PC-3 (cell line): ENCODE measurements at regions not wholly inside any gene's neighbourhood (a gene's known extent, or its start where the extent isn't known, plus 50 kb on each side); places are given as distances from the start of the nearest gene placed in this dataset.

Experiments
- ATAC-seq: fragments of 200-7000 bp; cut with Tn5 transposase; 2 replicates; pipeline ENCODE4 v1.9.1; 2020; ENCODE audit warnings: mild to moderate bottlenecking, moderate library complexity
- BruUV-seq: library from RNA; stranded (reverse); fragments of 400-500 nt; replicated peaks from 2 replicates; lab custom pipeline; 2021; lab: Mats Ljungman, UMichigan
- CTCF ChIA-PET: fragments of 300-600 bp; sonication (Branson Sonifier 250); formaldehyde crosslinking; loops from one replicate; lab custom pipeline; 2022; ENCODE audit warnings: antibody characterized with exemption; lab: Charles Lee
- POLR2A ChIA-PET: fragments of 300-600 bp; sonication (Branson Sonifier 250); formaldehyde crosslinking; loops from one replicate; lab custom pipeline; 2022; ENCODE audit warnings: antibody characterized with exemption; ENCODE audit not compliant: unreplicated experiment; lab: Charles Lee
- DNase-seq: peaks from one replicate; pipeline ENCODE4 v3.0.0-alpha.2; 2015
- H2AFZ ChIP-seq: fragments of 300-600 bp; sonication (generic); 2 replicates; pipeline ENCODE4 v1.6.0; 2016; ENCODE audit warnings: antibody characterized with exemption, low read length
- H3F3A ChIP-seq: fragments of 300-600 bp; sonication (generic); one replicate; pipeline ENCODE4 v1.6.0; 2017; ENCODE audit warnings: antibody characterized with exemption, low read length, control low read depth, mild to moderate bottlenecking; ENCODE audit not compliant: unreplicated experiment
- H3K27ac ChIP-seq: fragments of 300-600 bp; sonication (generic); 2 replicates; pipeline ENCODE4 v1.5.1; 2016; ENCODE audit warnings: mild to moderate bottlenecking, low read length
- H3K27me3 ChIP-seq: fragments of 300-600 bp; sonication (generic); 2 replicates; pipeline ENCODE4 v1.6.1; 2016; ENCODE audit warnings: low read length, mixed read lengths
- H3K36me3 ChIP-seq: fragments of 300-600 bp; sonication (generic); 2 replicates; pipeline ENCODE4 v1.6.1; 2016; ENCODE audit warnings: low read depth, mixed run types, low read length, mixed read lengths
- H3K4me1 ChIP-seq: fragments of 300-600 bp; sonication (generic); 2 replicates; pipeline ENCODE4 v1.5.1; 2016; ENCODE audit warnings: low read length; ENCODE audit not compliant: insufficient read depth
- H3K4me2 ChIP-seq: fragments of 300-600 bp; sonication (generic); 2 replicates; pipeline ENCODE4 v1.6.0; 2016; ENCODE audit warnings: low read length
- H3K4me3 ChIP-seq: fragments of 300-600 bp; sonication (generic); 2 replicates; pipeline ENCODE4 v1.5.1; 2016; ENCODE audit warnings: mild to moderate bottlenecking, low read length, mixed read lengths
- H3K79me2 ChIP-seq: fragments of 300-600 bp; sonication (generic); 2 replicates; pipeline ENCODE4 v1.6.1; 2017; ENCODE audit warnings: low read length, mixed read lengths
- H3K9ac ChIP-seq: fragments of 300-600 bp; sonication (generic); 2 replicates; pipeline ENCODE4 v1.6.0; 2016; ENCODE audit warnings: mild to moderate bottlenecking, low read length
- H3K9me2 ChIP-seq: fragments of 300-600 bp; sonication (generic); replicated peaks from 2 replicates; pipeline ENCODE4 v1.6.1; 2016; ENCODE audit warnings: mixed run types, low read length, mixed read lengths
- H3K9me3 ChIP-seq: fragments of 300-600 bp; sonication (generic); 2 replicates; pipeline ENCODE4 v1.6.1; 2016; ENCODE audit warnings: low read length, mixed read lengths
- H4K20me1 ChIP-seq: fragments of 300-600 bp; sonication (generic); 2 replicates; pipeline ENCODE4 v1.6.1; 2016; ENCODE audit warnings: low read length, mixed read lengths
- CTCF ChIP-seq: fragments of 300-600 bp; sonication (generic); conservative IDR thresholded peaks from 2 replicates; pipeline ENCODE4 v1.5.1; 2017; ENCODE audit warnings: antibody characterized with exemption, low read depth, mild to moderate bottlenecking, low read length
- EZH2 ChIP-seq: fragments of 300-600 bp; sonication (generic); IDR thresholded peaks from one replicate; pipeline ENCODE4 v1.6.1; 2017; ENCODE audit warnings: antibody characterized with exemption, mild to moderate bottlenecking, low read length; ENCODE audit not compliant: unreplicated experiment
- EZH2phosphoT487 ChIP-seq: fragments of 300-600 bp; sonication (generic); IDR thresholded peaks from 2 replicates; pipeline ENCODE4 v1.6.1; 2018; ENCODE audit warnings: mild to moderate bottlenecking, antibody characterized with exemption, low read length, borderline replicate concordance
- intact Hi-C: fragments of 100-400 bp; cut with micrococcal nuclease; formaldehyde crosslinking; loops from 2 replicates; pipeline ENCODE4 v1.9.0; 2023

DNA sequence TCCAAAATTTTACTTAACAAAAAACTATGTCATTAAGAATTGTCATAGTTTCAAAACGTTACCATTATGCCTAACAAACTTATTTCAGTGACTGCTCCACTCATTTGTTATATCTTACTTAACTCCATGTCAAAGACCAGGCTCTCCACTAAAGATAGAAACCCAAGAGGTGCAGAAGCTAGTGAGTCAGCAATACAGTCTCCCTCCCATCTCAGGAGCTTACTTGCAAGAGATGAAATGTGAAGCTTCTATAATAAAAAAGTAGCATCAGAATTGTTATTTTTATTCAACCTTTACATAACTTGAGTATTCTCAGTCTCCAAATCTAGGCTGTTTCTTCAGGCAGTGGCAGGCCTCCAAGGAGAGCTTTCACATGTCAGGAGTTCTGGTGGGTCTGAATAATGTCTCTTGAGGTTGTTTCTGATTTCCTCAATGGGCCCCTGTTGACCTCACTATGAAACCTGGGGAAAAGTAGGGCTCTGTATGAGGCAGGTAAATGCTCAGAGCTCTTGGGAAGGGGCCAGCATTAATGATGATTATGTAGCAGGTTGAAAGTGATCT is 242.0 kb downstream of the NDFIP2 start:
- no peak for ATAC-seq
- CTCF ChIA-PET: no interaction called here
- no peaks in the 10 kb centered on the region for H3F3A ChIP-seq
- no peaks in the 10 kb centered on the region for H3K9me3 ChIP-seq
- intact Hi-C loops: no loop called here
- no peaks in the 10 kb centered on the region for H3K79me2 ChIP-seq
- H2AFZ ChIP-seq: no peak overlapping the region
- BruUV-seq: no TSS peak
- no peaks in the 10 kb centered on the region for H4K20me1 ChIP-seq
- DNase-seq: no peak
- no peaks in the 10 kb centered on the region for H3K36me3 ChIP-seq
- TF ChIP-seq EZH2phosphoT487: no peak
- TF ChIP-seq CTCF: no peak
- no peak for TF ChIP-seq EZH2
- POLR2A ChIA-PET: no interaction called here
- no peaks in the 10 kb centered on the region for H3K9me2 ChIP-seq
- H3K27ac ChIP-seq: no peak overlapping the region
- no peaks in the 10 kb centered on the region for H3K27me3 ChIP-seq
- H3K4me3 ChIP-seq: no peak overlapping the region
- H3K4me2 ChIP-seq: no peak overlapping the region
- H3K4me1 ChIP-seq: no peaks in the 10 kb centered on the region
- no peak overlapping the region for H3K9ac ChIP-seq

GRCh38 chr13:79716191-79716590 is 235.2 kb downstream of the NDFIP2 start:
- H3K27me3 ChIP-seq: no peaks in the 10 kb centered on the region
- ChIA-PET CTCF (no interaction called here), POLR2A (no interaction called here)
- no peak overlapping the region for H3K27ac ChIP-seq
- no peak overlapping the region for H3K4me2 ChIP-seq
- H3K9me3 ChIP-seq: no peaks in the 10 kb centered on the region
- no peaks in the 10 kb centered on the region for H3K79me2 ChIP-seq
- no TSS peak for BruUV-seq
- intact Hi-C loops: loop anchor here (2.0 kb wide), 1 partner anchor 13 kb away; no protein-coding TSS in a partner anchor
- no peaks in the 10 kb centered on the region for H3K4me1 ChIP-seq
- H3K36me3 ChIP-seq: no peaks in the 10 kb centered on the region
- no peak overlapping the region for H3K4me3 ChIP-seq
- H2AFZ ChIP-seq: no peak overlapping the region
- no peaks in the 10 kb centered on the region for H3K9me2 ChIP-seq
- DNase-seq (no peak), ATAC-seq (no peak)
- TF ChIP-seq EZH2phosphoT487: no peak
- no peak for TF ChIP-seq EZH2
- no peak for TF ChIP-seq CTCF
- no peaks in the 10 kb centered on the region for H3F3A ChIP-seq
- H4K20me1 ChIP-seq: no peaks in the 10 kb centered on the region
- no peak overlapping the region for H3K9ac ChIP-seq

GRCh38 chr13:79711631-79712030 is 230.7 kb downstream of the NDFIP2 start:
- no TSS peak for BruUV-seq
- CTCF ChIA-PET: no interaction called here
- H3F3A ChIP-seq: no peaks in the 10 kb centered on the region

More at GRCh38 chr13:79711631-79712030, 230.7 kb downstream of the NDFIP2 start:
- Histone ChIP-seq H3K9me2 (no peaks in the 10 kb centered on the region), H3K79me2 (no peaks in the 10 kb centered on the region), H3K4me1 (no peaks in the 10 kb centered on the region), H2AFZ (no peak overlapping the region), H3K27me3 (no peaks in the 10 kb centered on the region), H3K4me3 (no peak overlapping the region), H3K27ac (no peak overlapping the region), H3K36me3 (no peaks in the 10 kb centered on the region), H3K4me2 (no peak overlapping the region), H3K9me3 (no peaks in the 10 kb centered on the region), H4K20me1 (no peaks in the 10 kb centered on the region), H3K9ac (no peak overlapping the region)
- DNase-seq (no peak), ATAC-seq (no peak)
- POLR2A ChIA-PET: no interaction called here
- intact Hi-C loops: no loop called here
- TF ChIP-seq CTCF (no peak), EZH2phosphoT487 (no peak), EZH2 (no peak)
